IPS-20b (cell line): ENCODE measurements at regions not wholly inside any gene's neighbourhood (a gene's known extent, or its start where the extent isn't known, plus 50 kb on each side); places are given as distances from the start of the nearest gene placed in this dataset.
A peak's percentile ranks its signal among the peaks of the same experiment; 100 is the strongest.

ENCODE experiments used
- H3K27ac ChIP-seq: one replicate; pipeline ENCODE4 v1.5.1; 2013; ENCODE audit warnings: low read length
- H3K27me3 ChIP-seq: 2 replicates; pipeline ENCODE4 v1.6.1; 2013; ENCODE audit warnings: mild to moderate bottlenecking, low read length, inconsistent platforms; ENCODE audit not compliant: insufficient read depth
- H3K36me3 ChIP-seq: 2 replicates; pipeline ENCODE4 v1.6.1; 2013; ENCODE audit warnings: low read depth, mild to moderate bottlenecking, inconsistent platforms, low read length, moderate library complexity; ENCODE audit not compliant: insufficient read depth
- H3K4me1 ChIP-seq: 2 replicates; pipeline ENCODE4 v1.6.1; 2013; ENCODE audit warnings: mild to moderate bottlenecking, control low read depth, inconsistent platforms, low read length, moderate library complexity; ENCODE audit not compliant: insufficient read depth
- H3K4me3 ChIP-seq: 2 replicates; pipeline ENCODE4 v1.5.1; 2013; ENCODE audit warnings: mild to moderate bottlenecking, low read length, inconsistent platforms
- H3K9ac ChIP-seq: 2 replicates; pipeline ENCODE4 v1.6.1; 2013; ENCODE audit warnings: low read depth, mild to moderate bottlenecking, inconsistent platforms, low read length, moderate library complexity
- H3K9me3 ChIP-seq: 2 replicates; pipeline ENCODE4 v1.6.1; 2013; ENCODE audit warnings: mild to moderate bottlenecking, low read depth, low read length, inconsistent platforms; ENCODE audit not compliant: insufficient read depth

DNA sequence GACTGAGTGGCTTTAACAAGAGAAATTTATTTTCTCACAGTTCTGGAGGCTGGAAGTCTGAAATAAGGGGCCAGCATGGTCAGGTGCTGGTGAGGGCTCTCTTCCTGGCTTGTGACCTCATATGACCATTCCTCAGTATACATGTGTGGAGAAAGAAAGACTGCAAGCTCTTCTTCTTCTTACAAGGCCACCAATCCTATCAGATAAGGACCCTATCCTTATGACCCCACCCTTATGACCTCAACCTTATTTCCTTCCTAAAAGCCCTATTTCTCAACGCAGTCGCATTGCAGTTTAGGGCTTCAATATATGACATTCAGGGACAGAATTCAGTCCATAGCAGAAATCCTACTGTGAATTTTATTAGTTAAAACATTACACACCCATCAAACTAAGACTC, 124.4 kb upstream of the RAG2 start:
- peaks cover 30% of the 10 kb centered on the region; the same call in 1 of the 2 replicates for H3K27me3 ChIP-seq
- H3K4me1 ChIP-seq, result peaks cover 16% of the 10 kb centered on the region
- H3K36me3 ChIP-seq, result no peaks in the 10 kb centered on the region
- no peak overlapping the region for H3K27ac ChIP-seq
- H3K9ac ChIP-seq, result no peak overlapping the region
- H3K4me3 ChIP-seq, result no peak overlapping the region
- H3K9me3 ChIP-seq, result no peaks in the 10 kb centered on the region

DNA sequence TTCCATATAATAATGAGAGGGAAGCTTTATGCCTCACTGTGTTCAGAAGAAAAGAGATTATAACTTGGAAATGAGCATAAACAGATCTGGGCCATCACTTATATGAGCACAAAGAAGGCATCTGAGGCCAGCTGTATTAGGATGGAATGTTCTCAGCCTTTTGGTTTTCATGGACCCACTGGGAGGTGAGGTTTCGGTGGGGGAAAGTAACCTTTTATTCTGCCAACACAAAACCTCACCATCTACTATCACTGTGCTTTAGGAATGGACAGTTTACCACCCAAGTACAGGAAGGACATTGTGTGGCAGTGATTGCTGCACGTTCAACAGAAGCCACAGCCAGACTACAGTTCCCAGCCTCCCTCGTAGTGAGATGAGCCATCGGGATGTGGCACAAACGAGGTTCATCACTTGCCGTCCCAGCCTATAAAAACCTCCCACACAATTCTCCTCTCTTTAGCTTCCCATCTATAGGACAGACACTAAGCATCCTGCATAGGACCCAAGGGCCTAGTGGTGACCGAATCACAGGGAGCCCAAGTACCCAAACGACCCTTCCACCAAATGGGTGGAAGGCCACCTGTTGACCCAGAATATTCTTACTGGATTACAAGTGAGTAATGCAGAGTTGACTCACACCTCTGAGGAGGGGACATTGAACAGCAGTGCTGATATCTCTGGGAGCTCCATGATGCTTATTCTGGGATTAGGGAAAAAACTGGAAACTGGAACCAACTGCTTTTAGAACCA, 121.5 kb upstream of the RAG2 start:
- Histone ChIP-seq H3K9ac (no peak overlapping the region), H3K36me3 (no peaks in the 10 kb centered on the region), H3K4me1 (peaks cover 16% of the 10 kb centered on the region), H3K4me3 (0 out of 2 replicates have a peak overlapping the region, but pooled peaks have one; percentile 13), H3K9me3 (no peaks in the 10 kb centered on the region), H3K27ac (no peak overlapping the region), H3K27me3 (peaks cover 40% of the 10 kb centered on the region; the same call in 1 of the 2 replicates)

DNA sequence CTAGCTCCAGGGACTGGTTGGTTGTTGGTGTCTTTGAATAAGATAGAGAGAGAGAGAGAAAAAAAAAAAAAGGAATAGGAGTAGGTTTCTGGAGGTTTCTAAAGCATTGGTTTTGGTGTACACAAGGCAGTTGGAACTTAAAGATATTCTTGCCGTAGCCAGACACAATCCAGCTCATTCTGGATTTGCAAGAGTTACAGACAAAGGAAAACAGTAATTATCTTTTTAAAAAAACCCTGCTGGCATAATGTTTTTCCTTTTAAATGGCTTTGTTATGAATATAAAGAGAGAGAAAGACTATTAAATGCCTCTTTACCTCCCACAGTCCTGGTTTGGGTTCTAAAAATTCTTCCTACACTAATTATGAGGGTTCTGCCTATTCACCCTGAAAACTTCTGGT, 120.4 kb upstream of the RAG2 start:
- Histone ChIP-seq H3K4me3 (0 out of 2 replicates have a peak overlapping the region, but pooled peaks have one; percentile 13), H3K27ac (no peak overlapping the region), H3K27me3 (peaks cover 40% of the 10 kb centered on the region; the same call in 1 of the 2 replicates), H3K36me3 (no peaks in the 10 kb centered on the region), H3K9me3 (no peaks in the 10 kb centered on the region), H3K9ac (no peak overlapping the region), H3K4me1 (peaks cover 16% of the 10 kb centered on the region)

GRCh38 chr11:36713715-36714114, 115.7 kb upstream of the RAG2 start:
- no peak overlapping the region for H3K27ac ChIP-seq
- H3K9ac ChIP-seq, result no peak overlapping the region
- H3K9me3 ChIP-seq, result no peaks in the 10 kb centered on the region
- H3K27me3 ChIP-seq, result peaks cover 19% of the 10 kb centered on the region; the same call in 1 of the 2 replicates
- no peaks in the 10 kb centered on the region for H3K36me3 ChIP-seq
- H3K4me1 ChIP-seq, result peaks cover 7% of the 10 kb centered on the region
- no peak overlapping the region for H3K4me3 ChIP-seq

GRCh38 chr11:36711104-36711825, 113.2 kb upstream of the RAG2 start:
- H3K4me1 ChIP-seq, result no peaks in the 10 kb centered on the region
- H3K27me3 ChIP-seq, result no peaks in the 10 kb centered on the region; the same call in 1 of the 2 replicates
- no peaks in the 10 kb centered on the region for H3K9me3 ChIP-seq
- H3K9ac ChIP-seq, result no peak overlapping the region
- no peak overlapping the region for H3K27ac ChIP-seq
- H3K4me3 ChIP-seq, result no peak overlapping the region
- no peaks in the 10 kb centered on the region for H3K36me3 ChIP-seq
